ENCODE measurements at regions not wholly inside any gene's neighbourhood (a gene's known extent, or its start where the extent isn't known, plus 50 kb on each side); places are given as distances from the start of the nearest gene placed in this dataset.
"Not testable (repeated sequence)": the region's sequence is repeated elsewhere in the genome, so short reads cannot be mapped to it uniquely, and the experiment has no call there.

GRCh38 chr3:67244130-67244529 is 246.0 kb downstream of the KBTBD8 start:
- no peak overlapping the region for H3K4me3 Mint-ChIP-seq (ENCODE audit: low read depth)
- H3K4me1 Mint-ChIP-seq (ENCODE audit: low read depth), result no peaks in the 10 kb centered on the region
- H3K36me3 Mint-ChIP-seq (ENCODE audit: low read depth), result no peaks in the 10 kb centered on the region
- DNase-seq (ENCODE audit: low spot score), result no peak
- H3K27ac Mint-ChIP-seq, result no peak overlapping the region
- peaks cover 2% of the 10 kb centered on the region for H3K27me3 Mint-ChIP-seq (ENCODE audit: low read depth)
- H3K9me3 Mint-ChIP-seq, result no peaks in the 10 kb centered on the region
- intact Hi-C loops (cut with micrococcal nuclease), result no loop called here

DNA sequence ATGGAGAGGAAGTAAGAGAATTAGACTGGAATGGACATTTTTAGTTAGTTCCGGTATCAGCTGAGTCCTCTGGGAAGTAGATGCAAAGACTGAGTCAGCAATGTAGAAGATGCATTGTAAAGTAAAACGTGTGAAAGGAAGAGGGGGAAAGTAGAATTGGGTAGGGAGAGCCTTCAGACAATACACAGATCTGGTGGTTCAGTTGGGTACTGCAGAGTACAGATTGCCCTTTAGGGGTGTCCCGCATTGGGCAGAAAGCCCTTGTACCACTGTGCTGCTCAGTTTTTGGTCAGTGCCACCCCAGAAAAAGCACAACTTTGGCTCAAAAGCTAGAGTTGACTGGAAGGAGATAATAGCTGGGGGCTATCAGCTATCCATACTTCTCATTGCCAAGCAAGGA is 247.4 kb downstream of the KBTBD8 start:
- H3K27me3 Mint-ChIP-seq (ENCODE audit: low read depth), result peaks cover 2% of the 10 kb centered on the region
- no peak for DNase-seq (ENCODE audit: low spot score)
- no peak overlapping the region for H3K4me3 Mint-ChIP-seq (ENCODE audit: low read depth)
- H3K9me3 Mint-ChIP-seq, result no peaks in the 10 kb centered on the region
- intact Hi-C loops (cut with micrococcal nuclease), result no loop called here
- no peaks in the 10 kb centered on the region for H3K4me1 Mint-ChIP-seq (ENCODE audit: low read depth)
- H3K36me3 Mint-ChIP-seq (ENCODE audit: low read depth), result no peaks in the 10 kb centered on the region
- H3K27ac Mint-ChIP-seq, result no peak overlapping the region

GRCh38 chr3:67248726-67249125 is 250.6 kb downstream of the KBTBD8 start:
- no peak overlapping the region for H3K27ac Mint-ChIP-seq

GRCh38 chr3:67252906-67253305 is 254.8 kb downstream of the KBTBD8 start:
- DNase-seq (ENCODE audit: low spot score); H3K9me3 Mint-ChIP-seq; H3K4me3 Mint-ChIP-seq (ENCODE audit: low read depth); H3K27ac Mint-ChIP-seq; intact Hi-C loops (cut with micrococcal nuclease); H3K36me3 Mint-ChIP-seq (ENCODE audit: low read depth); H3K4me1 Mint-ChIP-seq (ENCODE audit: low read depth); H3K27me3 Mint-ChIP-seq (ENCODE audit: low read depth): not testable (repeated sequence)

More at GRCh38 chr3:67248726-67249125, 250.6 kb downstream of the KBTBD8 start:
- peaks cover 2% of the 10 kb centered on the region for H3K27me3 Mint-ChIP-seq (ENCODE audit: low read depth)
- no peak for DNase-seq (ENCODE audit: low spot score)
- intact Hi-C loops (cut with micrococcal nuclease), result no loop called here
- H3K9me3 Mint-ChIP-seq, result peaks cover 3% of the 10 kb centered on the region
- H3K4me1 Mint-ChIP-seq (ENCODE audit: low read depth), result no peaks in the 10 kb centered on the region
- no peak overlapping the region for H3K4me3 Mint-ChIP-seq (ENCODE audit: low read depth)
- no peaks in the 10 kb centered on the region for H3K36me3 Mint-ChIP-seq (ENCODE audit: low read depth)

- Mint-ChIP-seq H3K9me3 (peaks cover 6% of the 10 kb centered on the region), H3K4me3 (ENCODE audit: low read depth) (no peak overlapping the region), H3K36me3 (ENCODE audit: low read depth) (no peaks in the 10 kb centered on the region), H3K27me3 (ENCODE audit: low read depth) (no peaks in the 10 kb centered on the region), H3K4me1 (ENCODE audit: low read depth) (no peaks in the 10 kb centered on the region), H3K27ac (no peak overlapping the region)
- no peak for DNase-seq (ENCODE audit: low spot score)
- intact Hi-C loops (cut with micrococcal nuclease), result no loop called here
These were observed 280.0 kb downstream of the KBTBD8 start for GRCh38 chr3:67278015-67278618.

GRCh38 chr3:67286586-67286985 is 288.5 kb downstream of the KBTBD8 start:
- H3K4me3 Mint-ChIP-seq (ENCODE audit: low read depth), result no peak overlapping the region
- intact Hi-C loops (cut with micrococcal nuclease), result no loop called here
- peaks cover 3% of the 10 kb centered on the region for H3K4me1 Mint-ChIP-seq (ENCODE audit: low read depth)
- H3K9me3 Mint-ChIP-seq, result peaks cover 4% of the 10 kb centered on the region
- no peak for DNase-seq (ENCODE audit: low spot score)
- no peaks in the 10 kb centered on the region for H3K27me3 Mint-ChIP-seq (ENCODE audit: low read depth)
- no peaks in the 10 kb centered on the region for H3K36me3 Mint-ChIP-seq (ENCODE audit: low read depth)
- no peak overlapping the region for H3K27ac Mint-ChIP-seq

GRCh38 chr3:67288466-67289106 is 290.5 kb downstream of the KBTBD8 start:
- H3K4me3 Mint-ChIP-seq (ENCODE audit: low read depth), result no peak overlapping the region
- no peaks in the 10 kb centered on the region for H3K36me3 Mint-ChIP-seq (ENCODE audit: low read depth)

GRCh38 chr3:67289626-67290025 is 291.5 kb downstream of the KBTBD8 start:
- no peak for DNase-seq (ENCODE audit: low spot score)
- intact Hi-C loops (cut with micrococcal nuclease), result loop anchor here (5.0 kb wide), 1 partner anchor 38 kb away; no protein-coding TSS in a partner anchor
- peaks cover 10% of the 10 kb centered on the region for H3K4me1 Mint-ChIP-seq (ENCODE audit: low read depth)
- H3K36me3 Mint-ChIP-seq (ENCODE audit: low read depth), result no peaks in the 10 kb centered on the region
- no peaks in the 10 kb centered on the region for H3K27me3 Mint-ChIP-seq (ENCODE audit: low read depth)
- no peaks in the 10 kb centered on the region for H3K9me3 Mint-ChIP-seq
- H3K4me3 Mint-ChIP-seq (ENCODE audit: low read depth), result no peak overlapping the region
- no peak overlapping the region for H3K27ac Mint-ChIP-seq

More at GRCh38 chr3:67288466-67289106, 290.5 kb downstream of the KBTBD8 start:
- H3K27ac Mint-ChIP-seq, result no peak overlapping the region
- no peaks in the 10 kb centered on the region for H3K9me3 Mint-ChIP-seq
- peaks cover 10% of the 10 kb centered on the region for H3K4me1 Mint-ChIP-seq (ENCODE audit: low read depth)
- intact Hi-C loops (cut with micrococcal nuclease), result no loop called here
- DNase-seq (ENCODE audit: low spot score), result no peak
- H3K27me3 Mint-ChIP-seq (ENCODE audit: low read depth), result no peaks in the 10 kb centered on the region

GRCh38 chr3:67290438-67290837 is 292.3 kb downstream of the KBTBD8 start:
- Mint-ChIP-seq H3K4me1 (ENCODE audit: low read depth) (peaks cover 10% of the 10 kb centered on the region), H3K36me3 (ENCODE audit: low read depth) (no peaks in the 10 kb centered on the region), H3K27ac (no peak overlapping the region), H3K9me3 (no peaks in the 10 kb centered on the region), H3K4me3 (ENCODE audit: low read depth) (no peak overlapping the region), H3K27me3 (ENCODE audit: low read depth) (no peaks in the 10 kb centered on the region)
- no peak for DNase-seq (ENCODE audit: low spot score)
- intact Hi-C loops (cut with micrococcal nuclease), result loop anchor here (5.0 kb wide), 1 partner anchor 37 kb away; no protein-coding TSS in a partner anchor

- peaks cover 10% of the 10 kb centered on the region for H3K4me1 Mint-ChIP-seq (ENCODE audit: low read depth)
- H3K27ac Mint-ChIP-seq, result no peak overlapping the region
- DNase-seq (ENCODE audit: low spot score), result no peak
- H3K9me3 Mint-ChIP-seq, result no peaks in the 10 kb centered on the region
- no peaks in the 10 kb centered on the region for H3K27me3 Mint-ChIP-seq (ENCODE audit: low read depth)
- intact Hi-C loops (cut with micrococcal nuclease), result loop anchor here (5.0 kb wide), 1 partner anchor 36 kb away; no protein-coding TSS in a partner anchor
- no peak overlapping the region for H3K4me3 Mint-ChIP-seq (ENCODE audit: low read depth)
- H3K36me3 Mint-ChIP-seq (ENCODE audit: low read depth), result no peaks in the 10 kb centered on the region
These were observed 293.5 kb downstream of the KBTBD8 start for GRCh38 chr3:67291287-67292252.

- no peak overlapping the region for H3K27ac Mint-ChIP-seq
- no peaks in the 10 kb centered on the region for H3K27me3 Mint-ChIP-seq (ENCODE audit: low read depth)
- H3K4me1 Mint-ChIP-seq (ENCODE audit: low read depth), result peaks cover 10% of the 10 kb centered on the region
- H3K9me3 Mint-ChIP-seq, result no peaks in the 10 kb centered on the region
- intact Hi-C loops (cut with micrococcal nuclease), result loop anchor here (5.0 kb wide), 1 partner anchor 35 kb away; no protein-coding TSS in a partner anchor
- no peak overlapping the region for H3K4me3 Mint-ChIP-seq (ENCODE audit: low read depth)
- no peak for DNase-seq (ENCODE audit: low spot score)
- no peaks in the 10 kb centered on the region for H3K36me3 Mint-ChIP-seq (ENCODE audit: low read depth)
These were observed 294.4 kb downstream of the KBTBD8 start for GRCh38 chr3:67292356-67293121.

- H3K27me3 Mint-ChIP-seq (ENCODE audit: low read depth), result no peaks in the 10 kb centered on the region
- no peaks in the 10 kb centered on the region for H3K36me3 Mint-ChIP-seq (ENCODE audit: low read depth)
- intact Hi-C loops (cut with micrococcal nuclease), result loop anchor here (5.0 kb wide), 1 partner anchor 33 kb away; no protein-coding TSS in a partner anchor
- no peak overlapping the region for H3K4me3 Mint-ChIP-seq (ENCODE audit: low read depth)
- no peak for DNase-seq (ENCODE audit: low spot score)
- H3K9me3 Mint-ChIP-seq, result no peaks in the 10 kb centered on the region
- peaks cover 10% of the 10 kb centered on the region for H3K4me1 Mint-ChIP-seq (ENCODE audit: low read depth)
- H3K27ac Mint-ChIP-seq, result no peak overlapping the region
These were observed 296.2 kb downstream of the KBTBD8 start for GRCh38 chr3:67294341-67294740.

All from activated T-helper 2 cell treated with anti-CD3 and anti-CD28 coated beads, Interferon-gamma antibody, Interleukin-2, Interleukin-4, amounts not matched to agents 10 μg/mL and 5 μg/mL and 100 μg/mL, durations not matched to agents 14 hours and 24 hours and 36 hours (primary cell).